ENCODE measurements at regions not wholly inside any gene's neighbourhood (a gene's known extent, or its start where the extent isn't known, plus 50 kb on each side); places are given as distances from the start of the nearest gene placed in this dataset.

- intact Hi-C loops (cut with DNase I) = no loop called here
- H3K4me1 ChIP-seq = peaks cover 0 to 5% (median 0%) of the 10 kb centered on the region in 9 donors
- WGBS, 2 donors = 79 to 85% methylated on average over 9 of the region's 9 CpGs
- peak in 2 of 8 donors; percentile 58 to 75 for ATAC-seq
- no peak overlapping the region for H3K4me3 ChIP-seq
- TF ChIP-seq, protein P1, sequence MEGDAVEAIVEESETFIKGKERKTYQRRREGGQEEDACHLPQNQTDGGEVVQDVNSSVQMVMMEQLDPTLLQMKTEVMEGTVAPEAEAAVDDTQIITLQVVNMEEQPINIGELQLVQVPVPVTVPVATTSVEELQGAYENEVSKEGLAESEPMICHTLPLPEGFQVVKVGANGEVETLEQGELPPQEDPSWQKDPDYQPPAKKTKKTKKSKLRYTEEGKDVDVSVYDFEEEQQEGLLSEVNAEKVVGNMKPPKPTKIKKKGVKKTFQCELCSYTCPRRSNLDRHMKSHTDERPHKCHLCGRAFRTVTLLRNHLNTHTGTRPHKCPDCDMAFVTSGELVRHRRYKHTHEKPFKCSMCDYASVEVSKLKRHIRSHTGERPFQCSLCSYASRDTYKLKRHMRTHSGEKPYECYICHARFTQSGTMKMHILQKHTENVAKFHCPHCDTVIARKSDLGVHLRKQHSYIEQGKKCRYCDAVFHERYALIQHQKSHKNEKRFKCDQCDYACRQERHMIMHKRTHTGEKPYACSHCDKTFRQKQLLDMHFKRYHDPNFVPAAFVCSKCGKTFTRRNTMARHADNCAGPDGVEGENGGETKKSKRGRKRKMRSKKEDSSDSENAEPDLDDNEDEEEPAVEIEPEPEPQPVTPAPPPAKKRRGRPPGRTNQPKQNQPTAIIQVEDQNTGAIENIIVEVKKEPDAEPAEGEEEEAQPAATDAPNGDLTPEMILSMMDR (IDR thresholded peaks at IDR 0.05) = no peak
- DNase-seq = no peak
- no peaks in the 10 kb centered on the region for H3K27me3 ChIP-seq
- no peak overlapping the region for H3K27ac ChIP-seq
- no peaks in the 10 kb centered on the region for H3K36me3 ChIP-seq
- H3K9me3 ChIP-seq = no peaks in the 10 kb centered on the region
Measured at GRCh38 chr9:108708448-108708847, 147.3 kb downstream of the ACTL7B start.

- WGBS, 2 donors = 70 to 73% methylated on average over 3 of the region's 3 CpGs
- TF ChIP-seq, protein P1 (IDR thresholded peaks at IDR 0.05) = no peak
- no peak overlapping the region for H3K27ac ChIP-seq
- intact Hi-C loops (cut with DNase I) = no loop called here
- H3K4me3 ChIP-seq = no peak overlapping the region
- ATAC-seq (no peak), DNase-seq (no peak)
- no peaks in the 10 kb centered on the region for H3K9me3 ChIP-seq
- no peaks in the 10 kb centered on the region for H3K36me3 ChIP-seq
- H3K27me3 ChIP-seq = no peaks in the 10 kb centered on the region
- peaks cover 0 to 5% (median 0%) of the 10 kb centered on the region in 9 donors for H3K4me1 ChIP-seq
Measured at GRCh38 chr9:108707120-108707519, 148.7 kb downstream of the ACTL7B start.

DNA sequence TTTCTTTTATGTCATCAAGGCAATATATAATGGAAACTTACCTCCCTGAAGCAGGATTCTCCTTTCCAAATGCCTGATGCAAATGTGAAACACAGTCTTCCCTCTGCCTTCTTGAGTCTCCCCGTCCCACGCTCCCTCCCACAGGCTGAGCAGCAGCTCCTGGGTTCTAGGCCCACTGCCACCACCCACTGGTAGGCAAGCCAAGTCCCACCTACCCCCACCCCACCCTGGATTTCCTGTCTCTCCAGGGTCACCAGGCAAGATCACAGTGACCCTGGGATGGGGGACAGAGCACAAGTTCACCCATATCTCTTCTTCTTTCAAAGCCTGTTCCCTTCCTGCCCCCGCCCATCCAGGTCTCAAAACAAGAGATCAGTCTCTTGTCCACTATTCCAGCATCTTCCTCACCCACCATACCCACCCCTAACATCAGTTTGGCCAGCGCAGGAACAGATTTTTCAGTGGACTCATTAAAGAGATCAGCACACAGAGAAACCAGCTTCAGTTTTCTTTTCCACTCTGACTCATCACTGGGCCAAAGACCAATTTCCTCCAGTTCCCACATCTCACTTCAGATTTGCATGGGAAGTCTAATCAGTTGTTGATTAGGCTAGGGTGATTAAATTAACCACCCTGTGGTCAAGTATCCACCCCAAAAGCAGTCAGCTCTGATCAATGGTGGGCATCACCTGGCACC is 151.5 kb downstream of the ACTL7B start:
- intact Hi-C loops (cut with DNase I) = no loop called here
- Histone ChIP-seq H3K9me3 (no peaks in the 10 kb centered on the region), H3K4me1 (peaks cover 0 to 5% (median 0%) of the 10 kb centered on the region in 9 donors), H3K4me3 (no peak overlapping the region), H3K27me3 (no peaks in the 10 kb centered on the region), H3K27ac (no peak overlapping the region), H3K36me3 (no peaks in the 10 kb centered on the region)
- TF ChIP-seq, protein P1 (IDR thresholded peaks at IDR 0.05) = no peak
- peak; percentile 11 to 16 for DNase-seq
- WGBS, 2 donors = 59 to 79% methylated on average over 4 of the region's 4 CpGs
- ATAC-seq = peak in 5 of 8 donors; percentile 25 to 65 (median 33)

GRCh38 chr9:108703429-108703828 is 152.4 kb downstream of the ACTL7B start:
- DNase-seq = no peak
- no peaks in the 10 kb centered on the region for H3K36me3 ChIP-seq
- 66 to 73% methylated on average over 9 of the region's 9 CpGs for WGBS, 2 donors
- ATAC-seq = no peak
- H3K27me3 ChIP-seq = no peaks in the 10 kb centered on the region
- no peak overlapping the region for H3K27ac ChIP-seq
- H3K9me3 ChIP-seq = no peaks in the 10 kb centered on the region
- intact Hi-C loops (cut with DNase I) = no loop called here
- H3K4me3 ChIP-seq = no peak overlapping the region
- TF ChIP-seq, protein P1 (IDR thresholded peaks at IDR 0.05) = no peak
- peaks cover 0 to 5% (median 0%) of the 10 kb centered on the region in 9 donors for H3K4me1 ChIP-seq

All from heart right ventricle (tissue), 16 donors.